Natural killer cell (primary cell): ENCODE measurements at regions not wholly inside any gene's neighbourhood (a gene's known extent, or its start where the extent isn't known, plus 50 kb on each side); places are given as distances from the start of the nearest gene placed in this dataset.
A peak's percentile ranks its signal among the peaks of the same experiment; 100 is the strongest.

Experiments
- ATAC-seq, 3 donors: fragments of 150-1000 bp in 2 of 3; fragments of 200-7000 bp in 1 of 3; cut with Tn5 transposase; 1 replicate in 1 of 3; 2 replicates in 2 of 3; pipeline ENCODE4 v1.10.0; 2021; ENCODE audit warnings: mild to moderate bottlenecking in 2 of 3, moderate library complexity in 2 of 3
- DNase-seq, 2 donors: peaks; one replicate each; pipeline versions ENCODE4 v3.0.0 to v3.0.0-alpha.2; 2013 to 2021; ENCODE audit warnings: mixed read lengths in 1 of 2
- H3K27ac ChIP-seq: one replicate; pipeline ENCODE4 v1.5.1; 2013; ENCODE audit warnings: mild to moderate bottlenecking, low read length
- H3K27me3 ChIP-seq: one replicate; pipeline ENCODE4 v1.6.1; 2013; ENCODE audit warnings: low read length; ENCODE audit not compliant: control insufficient read depth, insufficient read depth
- H3K36me3 ChIP-seq: one replicate; pipeline ENCODE4 v1.6.1; 2013; ENCODE audit warnings: low read length; ENCODE audit not compliant: control insufficient read depth, insufficient read depth
- H3K4me1 ChIP-seq: one replicate; pipeline ENCODE4 v1.6.1; 2013; ENCODE audit warnings: low read length; ENCODE audit not compliant: control insufficient read depth, insufficient read depth
- H3K4me3 ChIP-seq: one replicate; pipeline ENCODE4 v1.5.1; 2013; ENCODE audit warnings: low read length
- H3K9me3 ChIP-seq: one replicate; pipeline ENCODE4 v1.6.1; 2013; ENCODE audit warnings: low read length; ENCODE audit not compliant: control insufficient read depth, insufficient read depth
- H3K27ac Mint-ChIP-seq, 2 donors: one replicate each; pipeline ENCODE4 v1.8.0; 2022; ENCODE audit warnings: mild to moderate bottlenecking in 2 of 2, mixed read lengths in 2 of 2, moderate library complexity in 1 of 2
- H3K27me3 Mint-ChIP-seq, 2 donors: one replicate each; pipeline ENCODE4 v1.8.0; 2022; ENCODE audit warnings: low read depth in 2 of 2, mixed read lengths in 2 of 2
- H3K36me3 Mint-ChIP-seq: one replicate; pipeline ENCODE4 v1.8.0; 2022; ENCODE audit warnings: mixed read lengths
- H3K4me1 Mint-ChIP-seq, 2 donors: one replicate each; pipeline ENCODE4 v1.8.0; 2022; ENCODE audit warnings: mixed read lengths in 2 of 2
- H3K4me3 Mint-ChIP-seq: one replicate; pipeline ENCODE4 v1.8.0; 2022; ENCODE audit warnings: mild to moderate bottlenecking, moderate library complexity, mixed read lengths
- H3K9me3 Mint-ChIP-seq, 2 donors: one replicate each; pipeline ENCODE4 v1.8.0; 2022; ENCODE audit warnings: mixed read lengths in 2 of 2
- CTCF ChIP-seq: fragments of 200-600 bp; IDR thresholded peaks from one replicate; pipeline ENCODE4 v1.8.0; 2022; ENCODE audit warnings: antibody characterized with exemption
- WGBS: methylation state at CpG from one replicate; pipeline ENCODE4 v1.1.7; 2013; ENCODE audit warnings: missing lambda C conversion rate; ENCODE audit not compliant: insufficient coverage; 5-methylcytosine and 5-hydroxymethylcytosine counted together
- intact Hi-C: fragments of 100-400 bp; cut with micrococcal nuclease; formaldehyde crosslinking; loops from one replicate; pipeline ENCODE4 v1.14.2; 2022

DNA sequence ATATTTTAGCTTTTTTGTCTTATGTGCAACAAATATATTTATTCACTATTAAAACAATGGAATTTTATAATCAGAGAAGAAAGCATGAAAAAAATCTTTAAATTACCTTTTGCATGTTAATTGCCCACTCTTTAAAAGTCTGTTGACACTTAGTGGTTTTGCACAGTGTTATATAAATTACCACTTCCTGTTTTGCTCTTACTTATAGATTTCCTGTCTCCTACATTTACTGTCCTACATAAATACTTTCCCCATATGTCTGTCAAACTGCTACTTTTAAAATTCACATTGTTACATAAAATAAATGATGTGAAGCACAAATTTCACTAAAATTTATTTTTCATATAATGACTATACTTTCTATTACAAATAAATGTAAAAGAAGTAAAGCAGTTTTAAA, 161.1 kb upstream of the NDST4 start:
- Histone ChIP-seq H3K27ac (no peak overlapping the region), H3K36me3 (no peaks in the 10 kb centered on the region), H3K27me3 (no peaks in the 10 kb centered on the region), H3K4me1 (peaks cover 3% of the 10 kb centered on the region), H3K9me3 (no peaks in the 10 kb centered on the region), H3K4me3 (no peak overlapping the region)
- H3K27ac Mint-ChIP-seq: peak overlapping the region in 1 of 2 donors; percentile 16
- peaks cover 41 to 43% of the 10 kb centered on the region in 2 donors for H3K4me1 Mint-ChIP-seq
- DNase-seq: peak in 1 of 2 donors; percentile 15
- H3K4me3 Mint-ChIP-seq: peak overlapping the region; percentile 70
- H3K36me3 Mint-ChIP-seq: no peaks in the 10 kb centered on the region
- no peaks in the 10 kb centered on the region for H3K9me3 Mint-ChIP-seq
- no peak for TF ChIP-seq CTCF
- no peaks in the 10 kb centered on the region for H3K27me3 Mint-ChIP-seq
- intact Hi-C loops: no loop called here
- ATAC-seq: peak; percentile 60 to 89 (median 77)

DNA sequence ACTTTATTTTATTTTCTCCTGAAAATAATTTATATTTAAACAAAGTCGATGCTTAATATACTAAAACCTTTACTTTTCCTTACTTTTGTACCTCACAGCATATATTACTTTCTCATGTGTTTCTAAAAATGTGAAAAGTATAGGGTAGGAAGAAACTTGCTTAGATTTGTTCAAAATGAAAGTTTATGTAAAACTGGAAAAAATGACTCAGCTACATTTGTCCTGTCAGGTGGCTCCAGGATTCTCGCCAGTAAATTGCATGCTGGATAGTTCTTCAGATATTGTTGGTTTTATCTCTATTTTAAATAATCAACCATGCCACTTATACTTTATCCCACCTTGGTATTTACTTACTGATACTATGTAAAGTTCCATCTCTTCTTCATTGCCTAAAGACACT, 159.2 kb upstream of the NDST4 start:
- Histone ChIP-seq H3K27me3 (no peaks in the 10 kb centered on the region), H3K36me3 (no peaks in the 10 kb centered on the region), H3K4me3 (no peak overlapping the region), H3K9me3 (no peaks in the 10 kb centered on the region), H3K27ac (no peak overlapping the region), H3K4me1 (peaks cover 3% of the 10 kb centered on the region)
- DNase-seq (no peak), ATAC-seq (no peak)
- no peak for TF ChIP-seq CTCF
- no peaks in the 10 kb centered on the region for H3K9me3 Mint-ChIP-seq
- H3K36me3 Mint-ChIP-seq: no peaks in the 10 kb centered on the region
- no peak overlapping the region for H3K4me3 Mint-ChIP-seq
- peak overlapping the region; percentile 7 to 62 for H3K27ac Mint-ChIP-seq
- peaks cover 35 to 38% of the 10 kb centered on the region in 2 donors for H3K4me1 Mint-ChIP-seq
- no peaks in the 10 kb centered on the region for H3K27me3 Mint-ChIP-seq
- intact Hi-C loops: no loop called here
- WGBS: no CpG with 5 or more reads among the region's 2 CpGs

DNA sequence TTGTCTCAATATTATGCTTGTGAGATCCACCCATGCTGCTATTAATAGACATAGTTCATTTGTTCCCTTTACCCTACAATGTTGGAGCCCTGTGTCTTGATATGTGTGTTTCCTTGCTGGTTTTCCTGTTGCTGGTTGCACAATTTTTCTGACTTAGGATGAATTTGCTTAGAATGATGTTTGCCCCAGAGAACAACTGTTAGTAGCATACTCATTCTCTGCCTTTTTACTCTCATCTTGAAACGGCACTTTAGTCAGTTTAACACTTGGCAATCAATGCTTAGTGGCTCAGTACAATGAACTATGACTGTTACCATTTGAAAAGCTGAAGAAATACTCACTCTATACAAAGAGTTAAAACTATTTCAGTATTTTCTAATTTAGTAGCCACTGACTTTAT, 158.8 kb upstream of the NDST4 start:
- no peak overlapping the region for H3K4me3 Mint-ChIP-seq
- 36% methylated on average over 1 of the region's 1 CpG for WGBS
- intact Hi-C loops: no loop called here
- Histone ChIP-seq H3K9me3 (no peaks in the 10 kb centered on the region), H3K4me3 (no peak overlapping the region), H3K4me1 (peaks cover 3% of the 10 kb centered on the region), H3K36me3 (no peaks in the 10 kb centered on the region), H3K27me3 (no peaks in the 10 kb centered on the region), H3K27ac (no peak overlapping the region)
- ATAC-seq (no peak), DNase-seq (no peak)
- H3K9me3 Mint-ChIP-seq: no peaks in the 10 kb centered on the region
- H3K4me1 Mint-ChIP-seq: peaks cover 35 to 38% of the 10 kb centered on the region in 2 donors
- no peaks in the 10 kb centered on the region for H3K27me3 Mint-ChIP-seq
- H3K27ac Mint-ChIP-seq: no peak overlapping the region
- no peaks in the 10 kb centered on the region for H3K36me3 Mint-ChIP-seq
- no peak for TF ChIP-seq CTCF

- H3K27ac Mint-ChIP-seq: no peak overlapping the region
- H3K27me3 ChIP-seq: no peaks in the 10 kb centered on the region
- ATAC-seq (no peak), DNase-seq (no peak)
- H3K4me3 ChIP-seq: no peak overlapping the region
- WGBS: 94% methylated on average over 1 of the region's 1 CpG
- H3K27me3 Mint-ChIP-seq: no peaks in the 10 kb centered on the region
- no peaks in the 10 kb centered on the region for H3K9me3 ChIP-seq
- no peak for TF ChIP-seq CTCF
- no peaks in the 10 kb centered on the region for H3K4me1 Mint-ChIP-seq
- peaks cover 5% of the 10 kb centered on the region for H3K36me3 Mint-ChIP-seq
- H3K27ac ChIP-seq: no peak overlapping the region
- no peaks in the 10 kb centered on the region for H3K4me1 ChIP-seq
- intact Hi-C loops: no loop called here
- no peak overlapping the region for H3K4me3 Mint-ChIP-seq
- no peaks in the 10 kb centered on the region for H3K36me3 ChIP-seq
- no peaks in the 10 kb centered on the region for H3K9me3 Mint-ChIP-seq
These were observed 146.8 kb upstream of the NDST4 start for GRCh38 chr4:115260195-115260594.
